LNCAP (cell line): ENCODE measurements at regions not wholly inside any gene's neighbourhood (a gene's known extent, or its start where the extent isn't known, plus 50 kb on each side); places are given as distances from the start of the nearest gene placed in this dataset.

Source experiments
- TF ChIP-seq, protein P1 (sequence below): fragments of 450-650 bp; IDR thresholded peaks from 2 replicates; pipeline ENCODE4 v1.5.1; 2017; ENCODE audit warnings: mild to moderate bottlenecking

DNA sequence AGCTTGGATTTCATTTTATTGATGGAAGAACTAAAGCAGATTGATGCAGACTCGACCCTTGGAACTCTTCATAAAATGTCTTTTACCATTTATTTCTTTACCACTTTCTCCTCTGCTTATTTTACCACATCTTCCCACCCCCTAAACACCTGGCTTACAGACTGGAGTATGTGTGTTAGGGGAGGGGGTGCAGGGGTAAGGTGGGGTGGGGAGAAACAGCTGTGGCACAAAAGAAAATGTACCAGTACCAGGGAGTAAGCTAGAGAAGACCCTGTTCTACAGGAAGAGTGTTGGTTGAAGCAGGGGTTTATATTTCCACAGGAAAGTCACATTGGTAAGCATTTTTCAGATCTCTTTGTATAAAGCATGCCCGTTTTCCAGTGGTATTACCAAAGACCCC lies 312.7 kb upstream of the MTNR1B start:
- TF ChIP-seq, protein P1, sequence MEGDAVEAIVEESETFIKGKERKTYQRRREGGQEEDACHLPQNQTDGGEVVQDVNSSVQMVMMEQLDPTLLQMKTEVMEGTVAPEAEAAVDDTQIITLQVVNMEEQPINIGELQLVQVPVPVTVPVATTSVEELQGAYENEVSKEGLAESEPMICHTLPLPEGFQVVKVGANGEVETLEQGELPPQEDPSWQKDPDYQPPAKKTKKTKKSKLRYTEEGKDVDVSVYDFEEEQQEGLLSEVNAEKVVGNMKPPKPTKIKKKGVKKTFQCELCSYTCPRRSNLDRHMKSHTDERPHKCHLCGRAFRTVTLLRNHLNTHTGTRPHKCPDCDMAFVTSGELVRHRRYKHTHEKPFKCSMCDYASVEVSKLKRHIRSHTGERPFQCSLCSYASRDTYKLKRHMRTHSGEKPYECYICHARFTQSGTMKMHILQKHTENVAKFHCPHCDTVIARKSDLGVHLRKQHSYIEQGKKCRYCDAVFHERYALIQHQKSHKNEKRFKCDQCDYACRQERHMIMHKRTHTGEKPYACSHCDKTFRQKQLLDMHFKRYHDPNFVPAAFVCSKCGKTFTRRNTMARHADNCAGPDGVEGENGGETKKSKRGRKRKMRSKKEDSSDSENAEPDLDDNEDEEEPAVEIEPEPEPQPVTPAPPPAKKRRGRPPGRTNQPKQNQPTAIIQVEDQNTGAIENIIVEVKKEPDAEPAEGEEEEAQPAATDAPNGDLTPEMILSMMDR, result no peak

DNA sequence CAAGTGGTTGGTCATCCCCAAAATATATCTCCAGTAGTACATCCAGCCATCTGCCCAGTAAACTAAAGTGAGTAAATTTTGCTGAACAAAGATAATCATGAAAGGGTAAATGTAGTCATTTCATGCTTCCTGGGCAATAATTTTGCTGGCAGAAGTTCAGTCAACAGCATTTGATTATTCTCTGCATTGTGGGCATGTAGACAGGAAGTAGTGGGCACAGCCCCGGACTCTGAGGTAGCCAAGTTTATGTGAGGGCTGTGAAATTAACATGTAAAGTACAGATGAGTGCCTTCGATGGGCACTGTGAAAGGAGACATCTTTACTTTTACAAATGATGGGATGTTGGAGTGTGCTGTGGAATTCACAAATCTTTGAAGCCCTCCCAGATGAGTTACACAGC lies 312.2 kb upstream of the MTNR1B start:
- TF ChIP-seq, protein P1, result no peak

- TF ChIP-seq, protein P1, result no peak
Measured at GRCh38 chr11:92658733-92659132, 310.7 kb upstream of the MTNR1B start.

DNA sequence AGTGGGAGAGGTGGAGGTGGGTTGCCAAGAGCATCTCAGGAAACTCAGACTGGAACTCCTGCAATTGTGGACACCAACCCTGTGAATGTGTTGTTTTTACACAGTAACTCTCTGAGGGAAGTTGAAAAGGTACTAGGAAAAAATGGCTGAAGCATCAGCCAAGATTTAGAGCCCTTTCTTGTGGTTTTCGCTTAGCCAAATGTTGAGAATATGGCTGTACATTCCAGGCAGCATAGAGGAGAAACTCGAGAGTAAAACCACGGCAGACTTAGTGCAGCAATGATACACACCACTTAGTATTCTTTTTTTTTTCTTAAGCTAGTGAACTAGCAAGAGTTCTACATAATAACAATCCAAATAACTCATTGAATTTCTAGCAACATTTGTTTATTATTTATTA lies 309.7 kb upstream of the MTNR1B start:
- TF ChIP-seq, protein P1, result no peak

- TF ChIP-seq, protein P1, result no peak
Measured at GRCh38 chr11:92662601-92663360, 306.7 kb upstream of the MTNR1B start.

DNA sequence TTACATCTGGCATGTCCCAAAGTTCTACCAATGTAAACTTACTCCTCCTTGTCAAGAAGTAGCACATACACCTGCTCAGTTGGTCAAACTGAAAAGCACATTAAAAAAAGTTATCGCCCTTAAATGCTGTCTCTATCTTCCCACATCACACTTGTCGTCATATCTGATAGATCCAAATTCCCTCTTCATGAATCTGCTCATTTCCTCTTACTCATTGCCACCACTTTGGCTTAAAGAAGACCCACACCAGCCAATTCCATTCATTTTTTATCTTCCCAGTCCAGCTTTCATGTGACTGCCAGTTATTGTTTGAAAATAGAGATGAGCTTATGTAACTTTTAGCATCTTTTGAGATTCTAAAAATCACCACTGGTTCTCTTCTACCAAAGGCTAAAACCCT lies 305.9 kb upstream of the MTNR1B start:
- TF ChIP-seq, protein P1, result no peak

GRCh38 chr11:92667486-92668152 lies 301.8 kb upstream of the MTNR1B start:
- TF ChIP-seq, protein P1, result no peak
